ENCODE measurements at regions not wholly inside any gene's neighbourhood (a gene's known extent, or its start where the extent isn't known, plus 50 kb on each side); places are given as distances from the start of the nearest gene placed in this dataset.

DNA sequence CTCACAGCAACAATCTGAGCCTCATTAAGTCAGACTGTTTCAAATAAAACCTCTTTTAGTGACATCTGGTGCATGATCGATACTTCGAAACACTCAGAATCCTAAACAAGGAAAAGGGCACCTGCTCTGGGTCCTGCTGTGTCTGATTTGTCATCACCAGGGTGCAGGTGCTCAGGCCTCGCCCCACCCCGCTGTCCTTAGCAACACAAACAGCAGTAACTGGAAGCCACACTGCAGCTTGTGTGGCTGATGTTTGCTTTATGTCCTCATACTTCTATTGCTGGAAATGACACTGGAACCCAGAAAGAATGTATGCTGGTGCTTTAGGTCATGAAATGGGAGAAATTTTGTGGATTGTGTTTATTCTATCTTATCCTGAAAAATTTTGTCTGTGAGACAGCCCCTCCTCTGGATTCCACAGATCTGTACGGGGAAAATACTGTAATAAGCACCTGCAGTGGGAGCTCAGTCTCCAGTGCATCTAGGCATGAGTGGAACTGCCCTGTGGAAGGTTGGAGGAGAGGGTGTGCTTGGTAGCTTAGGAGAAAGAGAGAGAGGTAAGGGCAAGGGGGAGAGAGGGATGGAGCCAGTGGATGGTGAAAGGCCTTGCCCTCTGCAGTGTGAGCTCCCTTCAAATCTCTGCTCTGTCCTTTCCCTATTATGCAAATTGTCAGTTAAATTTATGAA, 284.2 kb downstream of the SMARCA2 start:
- TF ChIP-seq, protein P1, sequence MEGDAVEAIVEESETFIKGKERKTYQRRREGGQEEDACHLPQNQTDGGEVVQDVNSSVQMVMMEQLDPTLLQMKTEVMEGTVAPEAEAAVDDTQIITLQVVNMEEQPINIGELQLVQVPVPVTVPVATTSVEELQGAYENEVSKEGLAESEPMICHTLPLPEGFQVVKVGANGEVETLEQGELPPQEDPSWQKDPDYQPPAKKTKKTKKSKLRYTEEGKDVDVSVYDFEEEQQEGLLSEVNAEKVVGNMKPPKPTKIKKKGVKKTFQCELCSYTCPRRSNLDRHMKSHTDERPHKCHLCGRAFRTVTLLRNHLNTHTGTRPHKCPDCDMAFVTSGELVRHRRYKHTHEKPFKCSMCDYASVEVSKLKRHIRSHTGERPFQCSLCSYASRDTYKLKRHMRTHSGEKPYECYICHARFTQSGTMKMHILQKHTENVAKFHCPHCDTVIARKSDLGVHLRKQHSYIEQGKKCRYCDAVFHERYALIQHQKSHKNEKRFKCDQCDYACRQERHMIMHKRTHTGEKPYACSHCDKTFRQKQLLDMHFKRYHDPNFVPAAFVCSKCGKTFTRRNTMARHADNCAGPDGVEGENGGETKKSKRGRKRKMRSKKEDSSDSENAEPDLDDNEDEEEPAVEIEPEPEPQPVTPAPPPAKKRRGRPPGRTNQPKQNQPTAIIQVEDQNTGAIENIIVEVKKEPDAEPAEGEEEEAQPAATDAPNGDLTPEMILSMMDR (IDR thresholded peaks at IDR 0.05; ENCODE audit: insufficient read depth, low read length, severe bottlenecking): no peak
- Histone ChIP-seq H3K4me3 (ENCODE audit: low read depth, low read length) (no peak overlapping the region), H3K27me3 (ENCODE audit: control insufficient read depth, insufficient read depth, low read length) (no peaks in the 10 kb centered on the region), H3K36me3 (ENCODE audit: control insufficient read depth, insufficient read depth, low read length) (no peaks in the 10 kb centered on the region)
- FAIRE-seq (no peak), DNase-seq (ENCODE audit: low read depth) (no peak)

DNA sequence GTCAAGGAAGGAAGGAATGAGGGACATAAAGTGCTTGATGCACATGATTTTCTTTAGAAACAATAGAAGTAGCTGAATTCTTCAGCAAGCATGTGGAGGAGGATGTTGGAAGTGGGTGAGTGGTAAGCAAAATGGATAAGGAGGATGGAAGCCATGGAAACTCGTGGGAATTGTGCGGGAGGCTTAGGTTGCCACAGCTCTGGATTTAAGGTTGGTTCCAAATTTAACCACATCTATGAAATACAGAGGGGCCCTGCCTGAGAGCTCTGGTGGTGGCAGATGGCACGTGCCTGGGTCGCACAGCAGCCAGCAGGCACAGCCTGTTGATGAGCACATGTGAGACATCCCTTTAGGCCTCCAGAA, 284.7 kb downstream of the SMARCA2 start:
- TF ChIP-seq, protein P1 (IDR thresholded peaks at IDR 0.05; ENCODE audit: insufficient read depth, low read length, severe bottlenecking): no peak
- H3K4me3 ChIP-seq (ENCODE audit: low read depth, low read length): no peak overlapping the region
- no peak for DNase-seq (ENCODE audit: low read depth)
- H3K36me3 ChIP-seq (ENCODE audit: control insufficient read depth, insufficient read depth, low read length): no peaks in the 10 kb centered on the region
- no peak for FAIRE-seq
- H3K27me3 ChIP-seq (ENCODE audit: control insufficient read depth, insufficient read depth, low read length): no peaks in the 10 kb centered on the region

DNA sequence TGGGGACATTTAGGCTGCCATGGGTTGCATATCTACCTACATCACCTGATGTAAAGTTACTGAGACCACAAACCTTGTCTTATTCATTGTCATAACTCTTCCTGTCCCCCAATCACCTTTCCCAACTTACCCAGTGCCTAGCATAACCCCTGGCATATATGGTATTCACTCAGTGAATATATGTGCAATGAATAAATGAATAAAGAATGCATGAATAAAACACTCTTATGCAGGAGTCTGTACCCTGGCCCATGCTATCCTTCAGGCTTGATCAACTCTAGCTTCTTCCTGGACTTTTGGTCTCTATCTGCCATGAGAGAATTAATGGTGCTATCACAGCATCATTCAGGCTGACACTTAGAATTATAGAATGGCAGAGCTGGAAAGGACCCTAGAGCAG, 285.2 kb downstream of the SMARCA2 start:
- Histone ChIP-seq H3K27me3 (ENCODE audit: control insufficient read depth, insufficient read depth, low read length) (no peaks in the 10 kb centered on the region), H3K36me3 (ENCODE audit: control insufficient read depth, insufficient read depth, low read length) (no peaks in the 10 kb centered on the region), H3K4me3 (ENCODE audit: low read depth, low read length) (no peak overlapping the region)
- no peak for FAIRE-seq
- TF ChIP-seq, protein P1 (IDR thresholded peaks at IDR 0.05; ENCODE audit: insufficient read depth, low read length, severe bottlenecking): no peak
- no peak for DNase-seq (ENCODE audit: low read depth)

DNA sequence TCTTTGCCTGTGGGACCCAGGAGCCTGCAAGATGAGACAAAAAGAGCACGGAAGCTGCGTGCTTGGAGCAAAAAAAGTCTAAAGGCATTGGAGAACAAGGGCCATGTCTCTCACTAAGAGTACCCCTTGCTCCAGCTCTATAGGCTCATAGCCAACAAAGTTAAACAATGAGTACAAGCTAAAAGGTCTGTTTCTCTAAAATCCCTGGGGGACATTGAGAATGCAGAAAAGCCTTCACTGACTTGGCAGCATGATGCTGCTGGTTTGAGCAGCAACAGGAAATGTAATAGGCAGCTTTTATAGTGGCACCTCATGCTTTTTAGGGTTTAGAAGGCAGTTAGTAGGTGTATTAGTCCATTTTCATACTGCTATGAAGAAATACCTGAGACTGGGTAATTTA, 287.5 kb downstream of the SMARCA2 start:
- DNase-seq (ENCODE audit: low read depth): no peak
- FAIRE-seq: no peak
- no peaks in the 10 kb centered on the region for H3K27me3 ChIP-seq (ENCODE audit: control insufficient read depth, insufficient read depth, low read length)
- TF ChIP-seq, protein P1 (IDR thresholded peaks at IDR 0.05; ENCODE audit: insufficient read depth, low read length, severe bottlenecking): no peak
- no peak overlapping the region for H3K4me3 ChIP-seq (ENCODE audit: low read depth, low read length)
- H3K36me3 ChIP-seq (ENCODE audit: control insufficient read depth, insufficient read depth, low read length): no peaks in the 10 kb centered on the region

DNA sequence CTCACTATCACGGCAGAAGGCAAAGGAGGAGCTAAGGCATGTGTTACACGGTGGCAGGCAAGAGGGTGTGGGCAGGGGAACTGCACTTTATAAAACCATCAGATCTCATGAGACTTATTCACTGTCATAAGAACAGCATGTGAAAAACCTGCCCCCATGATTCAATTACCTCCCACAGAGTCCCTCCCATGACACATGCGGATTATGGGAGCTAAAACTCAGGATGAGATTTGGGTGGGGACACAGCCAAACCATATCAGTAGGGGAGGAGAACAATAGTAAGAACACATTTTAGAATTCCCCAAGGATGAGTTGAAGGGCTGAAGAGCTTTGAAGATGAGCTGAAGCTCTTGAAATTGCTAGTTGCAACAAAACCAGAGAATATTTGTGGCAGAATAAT, 287.9 kb downstream of the SMARCA2 start:
- DNase-seq (ENCODE audit: low read depth): no peak
- TF ChIP-seq, protein P1 (IDR thresholded peaks at IDR 0.05; ENCODE audit: insufficient read depth, low read length, severe bottlenecking): no peak

DNA sequence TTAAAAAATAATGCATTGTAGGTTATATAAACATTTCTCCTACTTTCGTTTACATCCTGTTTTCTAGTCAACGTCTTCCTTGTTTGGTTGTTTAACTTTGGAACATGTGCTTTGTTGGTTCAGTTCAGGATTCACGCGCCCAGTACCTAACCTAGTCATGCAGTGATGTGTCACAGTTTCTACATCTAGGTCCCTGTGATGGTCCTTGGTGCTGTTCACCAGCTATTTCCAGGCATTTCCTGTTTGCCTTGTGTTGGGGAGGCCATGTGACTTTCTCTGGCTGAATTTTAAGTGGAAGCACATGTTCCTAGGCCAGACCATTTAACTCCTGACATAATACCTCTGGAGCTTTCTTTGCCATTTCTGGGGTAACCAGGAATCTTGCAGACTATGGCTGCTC, 292.3 kb downstream of the SMARCA2 start:
- TF ChIP-seq, protein P1 (IDR thresholded peaks at IDR 0.05; ENCODE audit: insufficient read depth, low read length, severe bottlenecking): no peak
- no peaks in the 10 kb centered on the region for H3K36me3 ChIP-seq (ENCODE audit: control insufficient read depth, insufficient read depth, low read length)
- H3K4me3 ChIP-seq (ENCODE audit: low read depth, low read length): no peak overlapping the region
- peak; percentile 62 for DNase-seq (ENCODE audit: low read depth)
- no peaks in the 10 kb centered on the region for H3K27me3 ChIP-seq (ENCODE audit: control insufficient read depth, insufficient read depth, low read length)
- FAIRE-seq: no peak

More for the DNA sequence above, 287.9 kb downstream of the SMARCA2 start:
- Histone ChIP-seq H3K4me3 (ENCODE audit: low read depth, low read length) (no peak overlapping the region), H3K36me3 (ENCODE audit: control insufficient read depth, insufficient read depth, low read length) (no peaks in the 10 kb centered on the region), H3K27me3 (ENCODE audit: control insufficient read depth, insufficient read depth, low read length) (no peaks in the 10 kb centered on the region)
- FAIRE-seq: no peak
